ENCODE measurements at regions not wholly inside any gene's neighbourhood (a gene's known extent, or its start where the extent isn't known, plus 50 kb on each side); places are given as distances from the start of the nearest gene placed in this dataset.

- Histone ChIP-seq H3K4me3 (ENCODE audit: low read length) (no peak overlapping the region), H3K36me3 (ENCODE audit: insufficient read depth, low read length) (no peaks in the 10 kb centered on the region), H3K9me2 (ENCODE audit: insufficient read depth, low read length) (no peaks in the 10 kb centered on the region), H2AFZ (ENCODE audit: low read depth, low read length) (no peak overlapping the region), H3K4me2 (ENCODE audit: low read length) (no peak overlapping the region), H3K79me2 (replicated peaks; ENCODE audit: insufficient read depth, low read length) (no peaks in the 10 kb centered on the region), H3K9ac (ENCODE audit: low read length) (no peak overlapping the region), H4K20me1 (ENCODE audit: insufficient read depth) (no peaks in the 10 kb centered on the region), H3K27me3 (ENCODE audit: insufficient read depth, low read depth, low read length) (no peaks in the 10 kb centered on the region), H3F3A (ENCODE audit: insufficient read depth, low read length, poor library complexity, severe bottlenecking) (peaks cover 5% of the 10 kb centered on the region), H3K9me3 (ENCODE audit: low read length) (no peaks in the 10 kb centered on the region), H3K27ac (ENCODE audit: low read length) (peak overlapping the region; percentile 82)
- no peak for TF ChIP-seq MXI1 (conservative IDR thresholded peaks at IDR 0.05; ENCODE audit: poor library complexity, severe bottlenecking)
These were observed 153.0 kb upstream of the ARPP21 start for GRCh38 chr3:35486295-35486694.

GRCh38 chr3:35487376-35487775 is 151.9 kb upstream of the ARPP21 start:
- Histone ChIP-seq H3K27ac (ENCODE audit: low read length) (peak overlapping the region; percentile 82), H3K27me3 (ENCODE audit: insufficient read depth, low read depth, low read length) (no peaks in the 10 kb centered on the region), H2AFZ (ENCODE audit: low read depth, low read length) (no peak overlapping the region), H3K9me3 (ENCODE audit: low read length) (no peaks in the 10 kb centered on the region), H3K9ac (ENCODE audit: low read length) (no peak overlapping the region), H3K79me2 (replicated peaks; ENCODE audit: insufficient read depth, low read length) (no peaks in the 10 kb centered on the region), H3K4me2 (ENCODE audit: low read length) (no peak overlapping the region), H3F3A (ENCODE audit: insufficient read depth, low read length, poor library complexity, severe bottlenecking) (peaks cover 5% of the 10 kb centered on the region), H3K9me2 (ENCODE audit: insufficient read depth, low read length) (no peaks in the 10 kb centered on the region), H3K4me3 (ENCODE audit: low read length) (no peak overlapping the region), H3K36me3 (ENCODE audit: insufficient read depth, low read length) (no peaks in the 10 kb centered on the region), H4K20me1 (ENCODE audit: insufficient read depth) (no peaks in the 10 kb centered on the region)
- TF ChIP-seq MXI1 (conservative IDR thresholded peaks at IDR 0.05; ENCODE audit: poor library complexity, severe bottlenecking) (no peak), CTCF (IDR thresholded peaks at IDR 0.05; ENCODE audit: poor library complexity, severe bottlenecking) (no peak), EP300 (conservative IDR thresholded peaks at IDR 0.05; ENCODE audit: poor library complexity, severe bottlenecking) (no peak), POLR2AphosphoS5 (IDR thresholded peaks at IDR 0.05) (no peak), SMC3 (conservative IDR thresholded peaks at IDR 0.05; ENCODE audit: poor library complexity) (no peak), EZH2 (IDR thresholded peaks at IDR 0.05; ENCODE audit: borderline replicate concordance, insufficient read depth, low read length, poor library complexity, severe bottlenecking) (no peak), REST (IDR thresholded peaks at IDR 0.05; ENCODE audit: borderline replicate concordance) (no peak)

GRCh38 chr3:35488526-35488925 is 150.8 kb upstream of the ARPP21 start:
- H3K36me3 ChIP-seq (ENCODE audit: insufficient read depth, low read length): no peaks in the 10 kb centered on the region
- H3K27ac ChIP-seq (ENCODE audit: low read length): no peak overlapping the region
- H3K9me3 ChIP-seq (ENCODE audit: low read length): no peaks in the 10 kb centered on the region
- no peaks in the 10 kb centered on the region for H3K27me3 ChIP-seq (ENCODE audit: insufficient read depth, low read depth, low read length)
- no peak overlapping the region for H3K4me2 ChIP-seq (ENCODE audit: low read length)
- H2AFZ ChIP-seq (ENCODE audit: low read depth, low read length): no peak overlapping the region
- H3K79me2 ChIP-seq (replicated peaks; ENCODE audit: insufficient read depth, low read length): no peaks in the 10 kb centered on the region
- peaks cover 5% of the 10 kb centered on the region for H3F3A ChIP-seq (ENCODE audit: insufficient read depth, low read length, poor library complexity, severe bottlenecking)
- no peak overlapping the region for H3K9ac ChIP-seq (ENCODE audit: low read length)
- H3K9me2 ChIP-seq (ENCODE audit: insufficient read depth, low read length): no peaks in the 10 kb centered on the region
- H3K4me3 ChIP-seq (ENCODE audit: low read length): no peak overlapping the region
- no peaks in the 10 kb centered on the region for H4K20me1 ChIP-seq (ENCODE audit: insufficient read depth)
- TF ChIP-seq SMC3 (conservative IDR thresholded peaks at IDR 0.05; ENCODE audit: poor library complexity): no peak

Measured in neural cell (in vitro differentiated cells).